Ishikawa (cell line): ENCODE measurements at regions not wholly inside any gene's neighbourhood (a gene's known extent, or its start where the extent isn't known, plus 50 kb on each side); places are given as distances from the start of the nearest gene placed in this dataset.

Experiments used
- CEBPB ChIP-seq: IDR thresholded peaks from 2 replicates; pipeline ENCODE4 v1.6.1; 2012
- CREB1 ChIP-seq: IDR thresholded peaks from 2 replicates; pipeline ENCODE4 v1.6.1; 2012; ENCODE audit warnings: low read depth
- EGR1 ChIP-seq: IDR thresholded peaks from 2 replicates; pipeline ENCODE4 v1.6.1; 2012
- EP300 ChIP-seq: IDR thresholded peaks from 2 replicates; pipeline ENCODE4 v1.6.1; 2012; ENCODE audit warnings: borderline replicate concordance
- FOXM1 ChIP-seq: IDR thresholded peaks from 2 replicates; pipeline ENCODE4 v1.6.1; 2012; ENCODE audit warnings: low read depth, borderline replicate concordance
- NFIC ChIP-seq: IDR thresholded peaks from 2 replicates; pipeline ENCODE4 v1.6.1; 2012
- RAD21 ChIP-seq: IDR thresholded peaks from 2 replicates; pipeline ENCODE4 v1.6.1; 2012; ENCODE audit warnings: low read depth
- TAF1 ChIP-seq: IDR thresholded peaks from 2 replicates; pipeline ENCODE4 v1.6.1; 2012; ENCODE audit warnings: low read depth, mild to moderate bottlenecking
- TCF12 ChIP-seq: IDR thresholded peaks from 2 replicates; pipeline ENCODE4 v1.6.1; 2012; ENCODE audit warnings: low read depth
- TEAD4 ChIP-seq: IDR thresholded peaks from 2 replicates; pipeline ENCODE4 v1.6.1; 2012
- YY1 ChIP-seq: IDR thresholded peaks from 2 replicates; pipeline ENCODE4 v1.6.1; 2012; ENCODE audit warnings: low read depth
- ZBTB7A ChIP-seq: IDR thresholded peaks from 2 replicates; pipeline ENCODE4 v1.6.1; 2012; ENCODE audit warnings: low read depth
- TF ChIP-seq, protein P1 (sequence below): IDR thresholded peaks from 2 replicates; pipeline ENCODE4 v1.6.1; 2012; ENCODE audit warnings: low read depth, mild to moderate bottlenecking
- TF ChIP-seq, protein P2 (sequence below): IDR thresholded peaks from 2 replicates; pipeline ENCODE4 v1.6.1; 2012
- TF ChIP-seq, protein P3 (sequence below): IDR thresholded peaks from 2 replicates; pipeline ENCODE4 v1.6.1; 2012

DNA sequence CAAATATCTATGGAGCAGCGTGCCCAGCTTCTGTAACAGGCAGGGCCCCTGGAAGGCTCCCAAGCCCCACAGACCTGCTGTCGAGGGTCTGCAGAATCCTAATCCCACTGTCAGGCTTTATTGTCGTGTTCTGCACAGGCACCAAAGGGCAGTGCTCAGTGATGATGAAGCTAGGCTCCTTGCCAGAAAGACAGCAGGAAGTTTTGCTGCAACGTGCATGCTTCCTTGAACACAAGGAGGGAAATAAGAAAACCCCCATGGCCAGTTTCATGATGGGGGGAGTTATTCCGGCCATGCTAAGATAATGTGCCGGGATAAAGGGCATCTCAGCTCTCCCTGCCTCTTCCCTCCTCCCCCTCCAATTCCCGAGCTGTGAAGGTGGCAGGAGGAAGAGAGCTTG, 109.4 kb upstream of the KCNG1 start:
- no peak for TF ChIP-seq TEAD4

DNA sequence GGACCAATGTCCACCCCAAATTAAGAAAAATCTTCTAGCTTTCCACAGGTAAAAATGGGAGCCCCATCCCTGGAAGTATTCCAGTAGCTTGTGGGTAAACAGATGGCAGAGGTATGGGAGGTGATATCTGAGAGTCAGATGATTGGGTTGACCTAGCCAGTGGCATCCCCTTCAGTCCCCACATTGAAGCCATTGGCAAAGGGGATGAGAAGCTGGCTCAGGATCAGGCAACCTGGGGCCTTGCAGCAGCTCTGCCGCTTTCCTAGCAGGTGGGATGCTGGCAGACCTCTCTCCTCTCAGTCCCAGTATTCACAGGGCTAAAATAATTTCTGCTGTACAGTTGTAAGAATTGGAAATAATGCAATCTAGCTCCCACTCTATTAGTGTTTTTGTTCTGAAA, 108.9 kb upstream of the KCNG1 start:
- TF ChIP-seq ZBTB7A (no peak), TAF1 (no peak), CREB1 (no peak), CEBPB (no peak), EGR1 (no peak), TEAD4 (no peak), EP300 (no peak), NFIC (no peak), FOXM1 (no peak), TCF12 (no peak), RAD21 (no peak)
- TF ChIP-seq, protein P1, sequence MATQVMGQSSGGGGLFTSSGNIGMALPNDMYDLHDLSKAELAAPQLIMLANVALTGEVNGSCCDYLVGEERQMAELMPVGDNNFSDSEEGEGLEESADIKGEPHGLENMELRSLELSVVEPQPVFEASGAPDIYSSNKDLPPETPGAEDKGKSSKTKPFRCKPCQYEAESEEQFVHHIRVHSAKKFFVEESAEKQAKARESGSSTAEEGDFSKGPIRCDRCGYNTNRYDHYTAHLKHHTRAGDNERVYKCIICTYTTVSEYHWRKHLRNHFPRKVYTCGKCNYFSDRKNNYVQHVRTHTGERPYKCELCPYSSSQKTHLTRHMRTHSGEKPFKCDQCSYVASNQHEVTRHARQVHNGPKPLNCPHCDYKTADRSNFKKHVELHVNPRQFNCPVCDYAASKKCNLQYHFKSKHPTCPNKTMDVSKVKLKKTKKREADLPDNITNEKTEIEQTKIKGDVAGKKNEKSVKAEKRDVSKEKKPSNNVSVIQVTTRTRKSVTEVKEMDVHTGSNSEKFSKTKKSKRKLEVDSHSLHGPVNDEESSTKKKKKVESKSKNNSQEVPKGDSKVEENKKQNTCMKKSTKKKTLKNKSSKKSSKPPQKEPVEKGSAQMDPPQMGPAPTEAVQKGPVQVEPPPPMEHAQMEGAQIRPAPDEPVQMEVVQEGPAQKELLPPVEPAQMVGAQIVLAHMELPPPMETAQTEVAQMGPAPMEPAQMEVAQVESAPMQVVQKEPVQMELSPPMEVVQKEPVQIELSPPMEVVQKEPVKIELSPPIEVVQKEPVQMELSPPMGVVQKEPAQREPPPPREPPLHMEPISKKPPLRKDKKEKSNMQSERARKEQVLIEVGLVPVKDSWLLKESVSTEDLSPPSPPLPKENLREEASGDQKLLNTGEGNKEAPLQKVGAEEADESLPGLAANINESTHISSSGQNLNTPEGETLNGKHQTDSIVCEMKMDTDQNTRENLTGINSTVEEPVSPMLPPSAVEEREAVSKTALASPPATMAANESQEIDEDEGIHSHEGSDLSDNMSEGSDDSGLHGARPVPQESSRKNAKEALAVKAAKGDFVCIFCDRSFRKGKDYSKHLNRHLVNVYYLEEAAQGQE: no peak
- TF ChIP-seq, protein P2, sequence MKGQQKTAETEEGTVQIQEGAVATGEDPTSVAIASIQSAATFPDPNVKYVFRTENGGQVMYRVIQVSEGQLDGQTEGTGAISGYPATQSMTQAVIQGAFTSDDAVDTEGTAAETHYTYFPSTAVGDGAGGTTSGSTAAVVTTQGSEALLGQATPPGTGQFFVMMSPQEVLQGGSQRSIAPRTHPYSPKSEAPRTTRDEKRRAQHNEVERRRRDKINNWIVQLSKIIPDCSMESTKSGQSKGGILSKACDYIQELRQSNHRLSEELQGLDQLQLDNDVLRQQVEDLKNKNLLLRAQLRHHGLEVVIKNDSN: no peak
- TF ChIP-seq, protein P3, sequence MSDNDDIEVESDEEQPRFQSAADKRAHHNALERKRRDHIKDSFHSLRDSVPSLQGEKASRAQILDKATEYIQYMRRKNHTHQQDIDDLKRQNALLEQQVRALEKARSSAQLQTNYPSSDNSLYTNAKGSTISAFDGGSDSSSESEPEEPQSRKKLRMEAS: no peak

DNA sequence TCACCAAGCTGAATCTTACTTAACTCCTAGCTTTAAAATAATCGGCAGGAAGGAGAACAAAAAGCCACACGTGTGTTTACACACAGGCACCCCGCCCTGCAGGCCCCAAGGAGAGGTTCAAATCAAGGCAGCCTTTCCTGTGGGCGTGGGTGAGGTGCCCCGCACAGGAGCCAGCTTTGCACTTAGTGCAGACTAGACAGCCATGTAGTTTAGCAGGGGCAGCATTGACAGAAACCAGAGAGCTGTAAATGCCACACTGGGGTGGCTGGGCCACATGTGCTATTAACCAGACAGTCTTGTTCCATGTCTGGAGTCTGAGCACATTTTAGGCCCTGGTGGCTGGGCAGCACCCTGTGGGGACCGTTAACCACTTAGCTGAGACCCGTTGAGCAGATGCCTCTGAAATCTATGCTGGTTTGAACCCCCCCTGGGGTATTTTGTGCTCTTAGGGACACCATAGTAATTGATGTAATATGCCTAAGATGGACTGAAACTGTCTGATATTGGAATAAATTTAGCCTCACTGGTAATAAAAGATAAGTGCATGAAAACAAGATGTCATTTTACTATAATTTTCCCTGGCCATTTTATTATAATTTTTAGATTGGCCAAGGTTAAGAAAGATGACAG, 106.4 kb upstream of the KCNG1 start:
- TF ChIP-seq RAD21: no peak
- TF ChIP-seq TCF12: no peak
- no peak for TF ChIP-seq FOXM1
- no peak for TF ChIP-seq ZBTB7A
- TF ChIP-seq TAF1: no peak
- no peak for TF ChIP-seq TEAD4
- TF ChIP-seq YY1: no peak
- no peak for TF ChIP-seq EGR1
- TF ChIP-seq, protein P3: no peak
- TF ChIP-seq, protein P2: no peak

DNA sequence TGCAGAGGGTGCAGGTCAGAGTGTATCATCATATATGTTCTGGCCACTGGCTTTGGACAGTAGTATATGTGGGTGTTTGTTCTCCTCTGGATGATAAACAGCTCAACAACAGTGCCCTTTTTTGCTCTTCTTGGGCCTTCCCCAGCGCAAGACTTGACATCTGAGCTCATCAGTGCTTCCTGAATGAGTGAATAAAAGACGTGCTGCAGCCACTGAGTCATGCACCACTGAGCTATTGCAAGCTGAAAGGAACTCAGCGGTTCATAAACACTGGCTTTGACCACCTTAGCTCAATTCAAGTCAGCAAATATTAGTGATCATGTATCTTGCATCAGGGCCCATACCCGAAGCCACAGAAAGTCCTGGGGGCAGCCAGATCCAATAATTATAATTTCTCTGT, 105.3 kb upstream of the KCNG1 start:
- TF ChIP-seq EP300: no peak
- no peak for TF ChIP-seq TCF12
- TF ChIP-seq, protein P1: no peak

DNA sequence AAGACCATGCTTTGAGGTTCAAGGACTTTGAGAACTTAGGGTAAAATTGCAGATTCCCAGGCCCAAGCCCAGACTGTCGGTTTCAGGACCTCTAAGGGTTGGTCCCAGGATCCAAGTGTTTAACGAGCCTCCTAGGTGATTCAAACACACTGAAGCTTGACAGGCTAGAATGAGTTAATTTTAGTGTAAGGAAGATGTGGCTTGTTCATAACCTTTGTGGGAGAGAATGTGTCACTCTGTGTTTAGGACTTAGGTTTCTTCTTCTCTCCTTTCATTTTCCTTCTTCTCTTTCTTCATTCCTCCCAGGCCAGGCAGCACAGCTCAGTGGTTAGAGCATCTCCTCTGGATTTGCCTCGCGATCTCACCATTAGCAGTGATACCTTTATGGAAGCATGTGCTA, 104.8 kb upstream of the KCNG1 start:
- TF ChIP-seq, protein P2: no peak
- no peak for TF ChIP-seq TEAD4
- no peak for TF ChIP-seq CREB1
- TF ChIP-seq, protein P3: no peak
- no peak for TF ChIP-seq EGR1
- no peak for TF ChIP-seq EP300
- no peak for TF ChIP-seq NFIC
- no peak for TF ChIP-seq ZBTB7A
- no peak for TF ChIP-seq TAF1
- TF ChIP-seq CEBPB: no peak
- no peak for TF ChIP-seq YY1
- TF ChIP-seq, protein P1: no peak
- TF ChIP-seq TCF12: no peak
- TF ChIP-seq RAD21: no peak
- no peak for TF ChIP-seq FOXM1
